ENCODE measurements at regions not wholly inside any gene's neighbourhood (a gene's known extent, or its start where the extent isn't known, plus 50 kb on each side); places are given as distances from the start of the nearest gene placed in this dataset.

DNA sequence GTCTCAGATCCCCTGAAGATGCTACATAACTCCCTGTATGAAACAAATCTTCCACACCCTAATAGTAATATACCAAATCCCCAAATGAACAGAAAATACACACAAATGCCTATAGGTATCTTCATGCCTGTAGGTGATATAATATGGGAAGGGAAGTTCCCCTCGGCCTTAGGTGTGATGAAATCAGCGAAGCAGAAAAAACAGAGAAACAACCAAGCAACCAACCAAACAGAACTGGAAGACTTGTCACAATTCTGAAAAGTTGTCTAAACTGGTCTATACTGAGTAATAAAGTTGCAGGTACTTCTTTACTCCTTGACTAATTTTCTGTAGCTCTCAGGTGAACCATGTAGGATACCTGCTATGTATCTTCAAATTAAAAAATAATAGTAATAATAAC, 82.2 kb upstream of the SATB1 start:
- H3K27me3 ChIP-seq: no peaks in the 10 kb centered on the region
- no peak overlapping the region for H3K4me3 ChIP-seq
- H3K36me3 ChIP-seq: no peaks in the 10 kb centered on the region
- no peaks in the 10 kb centered on the region for H3K9me3 ChIP-seq
- H3K4me1 ChIP-seq: no peaks in the 10 kb centered on the region
- DNase-seq: no peak
- TF ChIP-seq, protein P1, sequence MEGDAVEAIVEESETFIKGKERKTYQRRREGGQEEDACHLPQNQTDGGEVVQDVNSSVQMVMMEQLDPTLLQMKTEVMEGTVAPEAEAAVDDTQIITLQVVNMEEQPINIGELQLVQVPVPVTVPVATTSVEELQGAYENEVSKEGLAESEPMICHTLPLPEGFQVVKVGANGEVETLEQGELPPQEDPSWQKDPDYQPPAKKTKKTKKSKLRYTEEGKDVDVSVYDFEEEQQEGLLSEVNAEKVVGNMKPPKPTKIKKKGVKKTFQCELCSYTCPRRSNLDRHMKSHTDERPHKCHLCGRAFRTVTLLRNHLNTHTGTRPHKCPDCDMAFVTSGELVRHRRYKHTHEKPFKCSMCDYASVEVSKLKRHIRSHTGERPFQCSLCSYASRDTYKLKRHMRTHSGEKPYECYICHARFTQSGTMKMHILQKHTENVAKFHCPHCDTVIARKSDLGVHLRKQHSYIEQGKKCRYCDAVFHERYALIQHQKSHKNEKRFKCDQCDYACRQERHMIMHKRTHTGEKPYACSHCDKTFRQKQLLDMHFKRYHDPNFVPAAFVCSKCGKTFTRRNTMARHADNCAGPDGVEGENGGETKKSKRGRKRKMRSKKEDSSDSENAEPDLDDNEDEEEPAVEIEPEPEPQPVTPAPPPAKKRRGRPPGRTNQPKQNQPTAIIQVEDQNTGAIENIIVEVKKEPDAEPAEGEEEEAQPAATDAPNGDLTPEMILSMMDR (IDR thresholded peaks at IDR 0.05): no peak
- no peak for TF ChIP-seq POLR2A (IDR thresholded peaks at IDR 0.05)
- no peak overlapping the region for H3K27ac ChIP-seq

DNA sequence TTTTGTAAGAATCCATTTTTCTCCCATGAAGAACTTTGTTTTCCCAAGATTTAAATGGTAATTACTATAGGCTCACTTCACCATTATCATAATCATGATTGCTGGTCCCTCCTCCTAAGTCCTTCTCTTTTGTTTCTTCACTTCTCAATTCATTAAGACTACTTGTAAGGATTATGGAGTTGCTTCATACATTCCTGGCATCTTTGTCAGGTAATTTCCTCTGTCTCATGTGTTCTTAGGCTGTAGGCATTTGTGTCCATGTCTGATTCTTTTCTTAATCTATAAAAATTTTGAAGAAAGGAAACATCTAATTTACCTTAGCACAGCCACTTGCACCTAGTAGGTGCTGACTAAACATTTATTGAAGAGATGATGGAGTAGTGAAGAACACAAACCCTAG, 79.9 kb upstream of the SATB1 start:
- no peaks in the 10 kb centered on the region for H3K9me3 ChIP-seq
- no peak overlapping the region for H3K27ac ChIP-seq
- no peak overlapping the region for H3K4me3 ChIP-seq
- no peaks in the 10 kb centered on the region for H3K4me1 ChIP-seq
- DNase-seq: no peak
- no peak for TF ChIP-seq POLR2A (IDR thresholded peaks at IDR 0.05)
- TF ChIP-seq, protein P1 (IDR thresholded peaks at IDR 0.05): no peak
- no peaks in the 10 kb centered on the region for H3K36me3 ChIP-seq
- no peaks in the 10 kb centered on the region for H3K27me3 ChIP-seq

DNA sequence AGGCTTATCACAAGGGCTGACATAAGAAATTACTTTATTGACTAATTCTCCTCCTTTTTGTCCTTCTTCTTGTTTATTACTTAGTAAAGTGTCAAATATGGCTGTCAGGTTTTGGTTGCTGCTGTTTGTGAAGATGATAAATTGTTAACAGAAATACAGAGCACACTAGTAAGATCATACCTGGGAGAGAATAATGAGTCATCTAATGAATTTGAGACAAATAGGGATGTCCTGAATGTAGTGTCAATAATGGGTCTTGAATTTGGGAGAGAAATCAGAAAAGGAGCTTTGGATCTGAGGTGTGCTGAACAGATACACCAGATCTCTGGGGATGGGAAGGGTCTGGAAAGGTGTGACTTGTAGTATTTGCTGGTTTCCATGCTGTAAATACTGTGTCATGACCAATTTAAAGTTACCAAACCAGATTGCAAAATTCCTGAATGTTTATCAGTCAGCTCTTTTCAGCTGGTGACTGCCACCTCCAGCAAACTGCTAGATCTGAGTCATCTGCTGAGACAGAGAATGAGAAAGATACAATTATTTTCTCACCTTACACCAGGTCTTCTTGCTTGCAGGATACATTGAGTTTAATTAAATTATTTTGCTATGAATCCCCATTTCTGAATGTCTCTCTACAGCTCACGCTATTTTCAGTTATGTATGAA, 76.7 kb upstream of the SATB1 start:
- Histone ChIP-seq H3K27me3 (no peaks in the 10 kb centered on the region), H3K36me3 (no peaks in the 10 kb centered on the region), H3K4me1 (no peaks in the 10 kb centered on the region), H3K27ac (no peak overlapping the region), H3K9me3 (no peaks in the 10 kb centered on the region), H3K4me3 (no peak overlapping the region)
- TF ChIP-seq, protein P1 (IDR thresholded peaks at IDR 0.05): no peak
- TF ChIP-seq POLR2A (IDR thresholded peaks at IDR 0.05): no peak
- DNase-seq: no peak

DNA sequence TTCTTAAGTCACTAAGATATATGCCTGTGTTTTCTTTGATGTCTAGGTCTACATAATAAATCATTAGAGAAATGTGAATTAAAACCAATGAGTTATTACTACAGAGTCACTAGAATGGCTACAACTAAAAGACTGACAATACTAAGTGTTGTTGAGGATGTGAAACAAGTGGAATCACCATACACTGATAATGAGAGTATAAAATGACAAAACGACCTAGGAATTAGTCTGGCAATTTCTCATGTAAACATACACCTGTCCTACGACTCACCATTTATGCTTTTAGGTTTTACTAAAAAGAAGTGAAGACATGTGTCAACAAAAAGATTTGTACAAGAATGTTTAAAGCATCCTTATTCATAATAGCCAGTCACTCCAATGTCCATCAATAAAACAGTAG, 75.2 kb upstream of the SATB1 start:
- H3K4me3 ChIP-seq: no peak overlapping the region
- H3K36me3 ChIP-seq: no peaks in the 10 kb centered on the region
- DNase-seq: no peak

DNA sequence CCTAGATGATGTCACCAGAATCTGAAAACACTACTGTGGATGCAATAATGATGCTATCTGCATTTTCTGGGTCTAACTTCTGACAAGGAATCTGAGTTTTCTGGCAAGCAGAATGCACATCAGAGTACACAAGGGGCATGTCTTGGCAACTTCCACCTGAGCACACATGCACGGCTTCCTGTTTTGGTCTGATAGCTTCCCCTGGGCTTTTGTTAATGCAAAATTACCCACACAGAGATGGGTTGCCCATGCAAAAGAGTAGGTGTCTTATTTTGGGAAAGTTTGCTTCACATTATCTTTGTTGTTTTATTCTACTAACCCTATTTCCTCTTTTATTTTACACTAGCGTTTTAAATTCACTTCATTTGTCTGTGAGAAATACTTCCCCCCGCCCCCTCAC, 74.2 kb upstream of the SATB1 start:
- peak in 2 of 3 donors; percentile 55 to 56 for DNase-seq
- Histone ChIP-seq H3K4me3 (no peak overlapping the region), H3K36me3 (no peaks in the 10 kb centered on the region), H3K4me1 (no peaks in the 10 kb centered on the region), H3K9me3 (no peaks in the 10 kb centered on the region), H3K27ac (no peak overlapping the region), H3K27me3 (no peaks in the 10 kb centered on the region)
- TF ChIP-seq POLR2A (IDR thresholded peaks at IDR 0.05): no peak
- TF ChIP-seq, protein P1 (IDR thresholded peaks at IDR 0.05): no peak

More for the DNA sequence above, 75.2 kb upstream of the SATB1 start:
- Histone ChIP-seq H3K27ac (no peak overlapping the region), H3K4me1 (no peaks in the 10 kb centered on the region), H3K27me3 (no peaks in the 10 kb centered on the region), H3K9me3 (no peaks in the 10 kb centered on the region)
- TF ChIP-seq POLR2A (IDR thresholded peaks at IDR 0.05): no peak
- TF ChIP-seq, protein P1 (IDR thresholded peaks at IDR 0.05): no peak

DNA sequence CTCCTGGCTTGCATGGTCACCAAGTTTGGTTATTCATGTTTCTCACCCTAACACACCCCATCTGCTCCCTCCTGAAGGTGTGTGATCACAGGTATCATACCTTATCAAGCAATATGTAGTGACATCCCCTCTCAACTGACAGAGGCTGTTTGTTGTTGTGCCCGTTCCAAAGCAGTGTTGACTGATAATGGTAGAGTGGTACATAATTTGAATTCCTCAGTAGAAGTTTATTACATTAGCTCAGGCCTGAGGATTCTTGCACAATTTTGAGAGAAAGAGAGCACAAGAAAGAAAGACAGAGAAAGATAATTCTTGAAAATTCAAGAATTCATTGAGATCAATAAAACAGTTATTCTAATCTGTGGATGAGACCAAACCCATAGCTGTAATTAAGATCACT, 69.1 kb upstream of the SATB1 start:
- no peaks in the 10 kb centered on the region for H3K36me3 ChIP-seq
- no peak overlapping the region for H3K4me3 ChIP-seq
- no peaks in the 10 kb centered on the region for H3K4me1 ChIP-seq
- H3K27ac ChIP-seq: no peak overlapping the region
- no peaks in the 10 kb centered on the region for H3K27me3 ChIP-seq
- no peaks in the 10 kb centered on the region for H3K9me3 ChIP-seq
- TF ChIP-seq, protein P1 (IDR thresholded peaks at IDR 0.05): no peak
- TF ChIP-seq POLR2A (IDR thresholded peaks at IDR 0.05): no peak
- no peak for DNase-seq

Data from Peyer's patch (tissue), 4 donors.